ENCODE measurements at regions not wholly inside any gene's neighbourhood (a gene's known extent, or its start where the extent isn't known, plus 50 kb on each side); places are given as distances from the start of the nearest gene placed in this dataset.
A peak's percentile ranks its signal among the peaks of the same experiment; 100 is the strongest.

- no peak overlapping the region for H3K4me3 ChIP-seq (ENCODE audit: low read depth, low read length)
- DNase-seq (ENCODE audit: low read depth), result peak; percentile 90
- TF ChIP-seq CTCF (IDR thresholded peaks at IDR 0.05; ENCODE audit: low read depth, low read length) (peak; percentile 93), MYC (IDR thresholded peaks at IDR 0.05; ENCODE audit: low read depth, low read length) (no peak)
These were observed 481.6 kb downstream of the SH2D4B start for GRCh38 chr10:81019029-81019890.

- peak; percentile 71 for DNase-seq (ENCODE audit: low read depth)
- H3K4me3 ChIP-seq (ENCODE audit: low read depth, low read length), result no peak overlapping the region
- TF ChIP-seq MAX (IDR thresholded peaks at IDR 0.05; ENCODE audit: low read depth, low read length), result no peak
- no peak for TF ChIP-seq POLR2A (IDR thresholded peaks at IDR 0.05; ENCODE audit: extremely low read depth, insufficient read length)
- TF ChIP-seq CTCF (IDR thresholded peaks at IDR 0.05; ENCODE audit: low read depth, low read length), result no peak
- TF ChIP-seq MYC (IDR thresholded peaks at IDR 0.05; ENCODE audit: low read depth, low read length), result no peak
These were observed 483.9 kb downstream of the SH2D4B start for GRCh38 chr10:81021428-81022129.

- H3K4me3 ChIP-seq (ENCODE audit: low read depth, low read length), result no peak overlapping the region
- no peak for DNase-seq (ENCODE audit: low read depth)
- no peak for TF ChIP-seq POLR2A (IDR thresholded peaks at IDR 0.05; ENCODE audit: extremely low read depth, insufficient read length)
- no peak for TF ChIP-seq MAX (IDR thresholded peaks at IDR 0.05; ENCODE audit: low read depth, low read length)
- no peak for TF ChIP-seq MYC (IDR thresholded peaks at IDR 0.05; ENCODE audit: low read depth, low read length)
- no peak for TF ChIP-seq CTCF (IDR thresholded peaks at IDR 0.05; ENCODE audit: low read depth, low read length)
These were observed 488.9 kb downstream of the SH2D4B start for GRCh38 chr10:81026591-81026990.

GRCh38 chr10:81027223-81027622 is 489.5 kb downstream of the SH2D4B start:
- no peak overlapping the region for H3K4me3 ChIP-seq (ENCODE audit: low read depth, low read length)
- no peak for DNase-seq (ENCODE audit: low read depth)
- TF ChIP-seq MAX (IDR thresholded peaks at IDR 0.05; ENCODE audit: low read depth, low read length), result no peak
- no peak for TF ChIP-seq MYC (IDR thresholded peaks at IDR 0.05; ENCODE audit: low read depth, low read length)
- TF ChIP-seq POLR2A (IDR thresholded peaks at IDR 0.05; ENCODE audit: extremely low read depth, insufficient read length), result no peak
- no peak for TF ChIP-seq CTCF (IDR thresholded peaks at IDR 0.05; ENCODE audit: low read depth, low read length)

- TF ChIP-seq CTCF (IDR thresholded peaks at IDR 0.05; ENCODE audit: low read depth, low read length) (no peak), POLR2A (IDR thresholded peaks at IDR 0.05; ENCODE audit: extremely low read depth, insufficient read length) (no peak), MAX (IDR thresholded peaks at IDR 0.05; ENCODE audit: low read depth, low read length) (no peak), MYC (IDR thresholded peaks at IDR 0.05; ENCODE audit: low read depth, low read length) (no peak)
- H3K4me3 ChIP-seq (ENCODE audit: low read depth, low read length), result no peak overlapping the region
- no peak for DNase-seq (ENCODE audit: low read depth)
These were observed 490.0 kb downstream of the SH2D4B start for GRCh38 chr10:81027706-81028105.
